Natural killer cell (primary cell): ENCODE measurements at regions not wholly inside any gene's neighbourhood (a gene's known extent, or its start where the extent isn't known, plus 50 kb on each side); places are given as distances from the start of the nearest gene placed in this dataset.

Source experiments
- ATAC-seq, 3 donors: fragments of 150-1000 bp in 2 of 3; fragments of 200-7000 bp in 1 of 3; cut with Tn5 transposase; 1 replicate in 1 of 3; 2 replicates in 2 of 3; pipeline ENCODE4 v1.10.0; 2021; ENCODE audit warnings: mild to moderate bottlenecking in 2 of 3, moderate library complexity in 2 of 3
- DNase-seq, 2 donors: peaks; one replicate each; pipeline versions ENCODE4 v3.0.0 to v3.0.0-alpha.2; 2013 to 2021; ENCODE audit warnings: mixed read lengths in 1 of 2
- H3K27ac ChIP-seq: one replicate; pipeline ENCODE4 v1.5.1; 2013; ENCODE audit warnings: mild to moderate bottlenecking, low read length
- H3K27me3 ChIP-seq: one replicate; pipeline ENCODE4 v1.6.1; 2013; ENCODE audit warnings: low read length; ENCODE audit not compliant: control insufficient read depth, insufficient read depth
- H3K36me3 ChIP-seq: one replicate; pipeline ENCODE4 v1.6.1; 2013; ENCODE audit warnings: low read length; ENCODE audit not compliant: control insufficient read depth, insufficient read depth
- H3K4me1 ChIP-seq: one replicate; pipeline ENCODE4 v1.6.1; 2013; ENCODE audit warnings: low read length; ENCODE audit not compliant: control insufficient read depth, insufficient read depth
- H3K4me3 ChIP-seq: one replicate; pipeline ENCODE4 v1.5.1; 2013; ENCODE audit warnings: low read length
- H3K9me3 ChIP-seq: one replicate; pipeline ENCODE4 v1.6.1; 2013; ENCODE audit warnings: low read length; ENCODE audit not compliant: control insufficient read depth, insufficient read depth
- H3K27ac Mint-ChIP-seq, 2 donors: one replicate each; pipeline ENCODE4 v1.8.0; 2022; ENCODE audit warnings: mild to moderate bottlenecking in 2 of 2, mixed read lengths in 2 of 2, moderate library complexity in 1 of 2
- H3K27me3 Mint-ChIP-seq, 2 donors: one replicate each; pipeline ENCODE4 v1.8.0; 2022; ENCODE audit warnings: low read depth in 2 of 2, mixed read lengths in 2 of 2
- H3K36me3 Mint-ChIP-seq: one replicate; pipeline ENCODE4 v1.8.0; 2022; ENCODE audit warnings: mixed read lengths
- H3K4me1 Mint-ChIP-seq, 2 donors: one replicate each; pipeline ENCODE4 v1.8.0; 2022; ENCODE audit warnings: mixed read lengths in 2 of 2
- H3K4me3 Mint-ChIP-seq: one replicate; pipeline ENCODE4 v1.8.0; 2022; ENCODE audit warnings: mild to moderate bottlenecking, moderate library complexity, mixed read lengths
- H3K9me3 Mint-ChIP-seq, 2 donors: one replicate each; pipeline ENCODE4 v1.8.0; 2022; ENCODE audit warnings: mixed read lengths in 2 of 2
- CTCF ChIP-seq: fragments of 200-600 bp; IDR thresholded peaks from one replicate; pipeline ENCODE4 v1.8.0; 2022; ENCODE audit warnings: antibody characterized with exemption
- WGBS: methylation state at CpG from one replicate; pipeline ENCODE4 v1.1.7; 2013; ENCODE audit warnings: missing lambda C conversion rate; ENCODE audit not compliant: insufficient coverage; 5-methylcytosine and 5-hydroxymethylcytosine counted together
- intact Hi-C: fragments of 100-400 bp; cut with micrococcal nuclease; formaldehyde crosslinking; loops from one replicate; pipeline ENCODE4 v1.14.2; 2022

- H3K4me3 ChIP-seq = no peak overlapping the region
- no peaks in the 10 kb centered on the region for H3K9me3 ChIP-seq
- no peaks in the 10 kb centered on the region for H3K4me1 ChIP-seq
- no peak overlapping the region for H3K27ac Mint-ChIP-seq
- H3K4me3 Mint-ChIP-seq = no peak overlapping the region
- TF ChIP-seq CTCF = no peak
- ATAC-seq (no peak), DNase-seq (no peak)
- H3K9me3 Mint-ChIP-seq = peaks cover 5 to 8% of the 10 kb centered on the region in 2 donors
- H3K27me3 ChIP-seq = no peaks in the 10 kb centered on the region
- H3K27me3 Mint-ChIP-seq = no peaks in the 10 kb centered on the region
- 79% methylated on average over 2 of the region's 3 CpGs for WGBS
- no peaks in the 10 kb centered on the region for H3K4me1 Mint-ChIP-seq
- no peaks in the 10 kb centered on the region for H3K36me3 ChIP-seq
- no peak overlapping the region for H3K27ac ChIP-seq
- no peaks in the 10 kb centered on the region for H3K36me3 Mint-ChIP-seq
- intact Hi-C loops = no loop called here
These were observed 68.0 kb upstream of the FTMT start for GRCh38 chr5:121783700-121784099.

DNA sequence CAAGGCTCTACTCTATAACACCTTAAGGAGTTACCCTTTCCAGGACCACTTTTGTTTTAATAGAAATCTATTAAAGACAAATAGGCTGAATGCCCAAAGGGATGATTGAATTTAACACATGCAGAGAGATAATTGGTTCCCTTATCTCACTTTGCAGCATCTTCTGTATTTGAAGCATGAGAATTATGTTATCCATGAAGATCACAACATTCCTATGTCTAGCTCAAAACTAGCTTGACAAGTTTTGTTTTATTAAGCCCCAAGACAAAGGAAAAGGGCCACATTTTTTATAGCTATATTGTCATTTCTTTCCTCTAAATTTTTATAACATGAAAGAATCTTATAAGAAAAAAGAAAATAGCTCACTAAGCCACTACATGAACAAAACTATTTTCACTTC lies 57.9 kb upstream of the FTMT start:
- DNase-seq (no peak), ATAC-seq (no peak)
- Histone ChIP-seq H3K27me3 (no peaks in the 10 kb centered on the region), H3K4me1 (no peaks in the 10 kb centered on the region), H3K27ac (no peak overlapping the region), H3K9me3 (peaks cover 6% of the 10 kb centered on the region), H3K4me3 (no peak overlapping the region), H3K36me3 (no peaks in the 10 kb centered on the region)
- TF ChIP-seq CTCF = no peak
- Mint-ChIP-seq H3K9me3 (peaks cover 5% of the 10 kb centered on the region in 2 donors), H3K4me1 (no peaks in the 10 kb centered on the region), H3K4me3 (no peak overlapping the region), H3K27ac (no peak overlapping the region), H3K27me3 (no peaks in the 10 kb centered on the region), H3K36me3 (no peaks in the 10 kb centered on the region)
- intact Hi-C loops = no loop called here

GRCh38 chr5:121795511-121795910 lies 56.2 kb upstream of the FTMT start:
- H3K27me3 ChIP-seq = no peaks in the 10 kb centered on the region
- ATAC-seq (no peak), DNase-seq (no peak)
- intact Hi-C loops = no loop called here
- peaks cover 6% of the 10 kb centered on the region for H3K9me3 ChIP-seq
- H3K27ac ChIP-seq = no peak overlapping the region
- no peaks in the 10 kb centered on the region for H3K27me3 Mint-ChIP-seq
- 67% methylated on average over 1 of the region's 2 CpGs for WGBS
- no peak overlapping the region for H3K4me3 ChIP-seq
- peaks cover 3 to 5% of the 10 kb centered on the region in 2 donors for H3K9me3 Mint-ChIP-seq
- H3K36me3 ChIP-seq = no peaks in the 10 kb centered on the region
- H3K4me1 ChIP-seq = no peaks in the 10 kb centered on the region
- no peaks in the 10 kb centered on the region for H3K4me1 Mint-ChIP-seq
- H3K4me3 Mint-ChIP-seq = no peak overlapping the region
- TF ChIP-seq CTCF = no peak
- H3K27ac Mint-ChIP-seq = no peak overlapping the region
- no peaks in the 10 kb centered on the region for H3K36me3 Mint-ChIP-seq

- H3K27me3 ChIP-seq = no peaks in the 10 kb centered on the region
These were observed 53.8 kb upstream of the FTMT start for GRCh38 chr5:121797681-121798518.

More at GRCh38 chr5:121797681-121798518, 53.8 kb upstream of the FTMT start:
- Histone ChIP-seq H3K4me1 (no peaks in the 10 kb centered on the region), H3K4me3 (no peak overlapping the region), H3K27ac (no peak overlapping the region), H3K36me3 (no peaks in the 10 kb centered on the region), H3K9me3 (peaks cover 6% of the 10 kb centered on the region)
- Mint-ChIP-seq H3K27me3 (no peaks in the 10 kb centered on the region), H3K36me3 (no peaks in the 10 kb centered on the region), H3K4me1 (no peaks in the 10 kb centered on the region), H3K4me3 (no peak overlapping the region), H3K27ac (no peak overlapping the region), H3K9me3 (peaks cover 3 to 4% of the 10 kb centered on the region in 2 donors)
- TF ChIP-seq CTCF = no peak
- no peak for ATAC-seq
- DNase-seq = no peak
- intact Hi-C loops = no loop called here
- 76% methylated on average over 7 of the region's 9 CpGs for WGBS
